SK-N-SH (cell line): ENCODE measurements at regions not wholly inside any gene's neighbourhood (a gene's known extent, or its start where the extent isn't known, plus 50 kb on each side); places are given as distances from the start of the nearest gene placed in this dataset.

Experiments used
- CTCF ChIA-PET: fragments of 300-600, 350-600 bp; formaldehyde crosslinking; extraction: SDS; loops from one replicate; lab custom pipeline; 2021; lab: Yijun Ruan, JAX
- POLR2A ChIA-PET: fragments of 350-600 bp; sonication (Branson Sonifier 250); formaldehyde crosslinking; extraction: SDS; loops from one replicate; lab custom pipeline; 2020; ENCODE audit warnings: antibody characterized with exemption, inconsistent platforms; lab: Yijun Ruan, JAX
- DNase-seq: peaks from one replicate; pipeline ENCODE4 v3.0.0; 2012
- H2AFZ ChIP-seq: fragments of 200-600 bp; sonication (generic); 2 replicates; pipeline ENCODE4 v1.8.1; 2016; ENCODE audit warnings: antibody characterized with exemption, mild to moderate bottlenecking, low read depth
- H3F3A ChIP-seq: fragments of 200-600 bp; sonication (generic); replicated peaks from 2 replicates; pipeline ENCODE3; 2016; ENCODE audit warnings: antibody characterized with exemption, mild to moderate bottlenecking; ENCODE audit not compliant: insufficient read depth
- H3K27ac ChIP-seq, 2 experiments: fragments of 200-500 bp in 1 of 2; fragments of 200-600 bp in 1 of 2; sonication (Bioruptor generic) in 1 of 2; sonication (generic), shearing (Covaris generic) in 1 of 2; 2 replicates each; pipeline versions ENCODE4 v1.5.1 to v1.6.1; 2014 to 2016; ENCODE audit warnings: low read depth in 2 of 2, inconsistent platforms in 1 of 2, low read length in 1 of 2, mild to moderate bottlenecking in 1 of 2, mixed read lengths in 1 of 2
- H3K27me3 ChIP-seq: fragments of 200-600 bp; sonication (generic), shearing (Covaris generic); 2 replicates; pipeline ENCODE4 v1.6.1; 2016; ENCODE audit warnings: mixed run types; ENCODE audit not compliant: insufficient read depth
- H3K36me3 ChIP-seq, 2 experiments: fragments of 200-500 bp in 1 of 2; fragments of 200-600 bp in 1 of 2; sonication (Bioruptor generic) in 1 of 2; sonication (generic) in 1 of 2; replicated peaks in 1 of 2; 2 replicates each; pipeline versions ENCODE3 to v1.5.1; 2014 to 2016; ENCODE audit warnings: low read length in 1 of 2, mild to moderate bottlenecking in 1 of 2; ENCODE audit not compliant: insufficient read depth in 2 of 2, control insufficient read depth in 1 of 2
- H3K4me1 ChIP-seq, 2 experiments: fragments of 200-500 bp in 1 of 2; fragments of 200-600 bp in 1 of 2; sonication (Bioruptor generic) in 1 of 2; sonication (generic), shearing (Covaris generic) in 1 of 2; 2 replicates each; pipeline versions ENCODE4 v1.5.1 to v1.6.1; 2014 to 2016; ENCODE audit warnings: low read depth in 1 of 2, low read length in 1 of 2, mixed run types in 1 of 2; ENCODE audit not compliant: insufficient read depth in 2 of 2, control insufficient read depth in 1 of 2
- H3K4me2 ChIP-seq: fragments of 200-600 bp; sonication (generic), shearing (Covaris generic); 2 replicates; pipeline ENCODE4 v1.6.1; 2017; ENCODE audit warnings: mixed run types
- H3K4me3 ChIP-seq, 2 experiments: fragments of 200-500 bp in 1 of 2; fragments of 200-600 bp in 1 of 2; sonication (Bioruptor generic) in 1 of 2; sonication (generic), shearing (Covaris generic) in 1 of 2; 2 replicates each; pipeline versions ENCODE4 v1.5.1 to v1.8.1; 2014 to 2016; ENCODE audit warnings: low read depth in 2 of 2, inconsistent platforms in 1 of 2, low read length in 1 of 2, mild to moderate bottlenecking in 1 of 2, mixed read lengths in 1 of 2, moderate library complexity in 1 of 2
- H3K79me2 ChIP-seq: fragments of 200-600 bp; sonication (generic); 2 replicates; pipeline ENCODE4 v1.8.1; 2017; ENCODE audit warnings: mild to moderate bottlenecking; ENCODE audit not compliant: insufficient read depth
- H3K9ac ChIP-seq: fragments of 200-600 bp; sonication (generic); 2 replicates; pipeline ENCODE4 v1.6.1; 2017; ENCODE audit warnings: mixed run types
- H3K9me2 ChIP-seq: fragments of 200-600 bp; sonication (generic); 2 replicates; pipeline ENCODE4 v1.6.1; 2017; ENCODE audit warnings: mixed run types
- H3K9me3 ChIP-seq: fragments of 200-600 bp; sonication (generic); 2 replicates; pipeline ENCODE4 v1.6.1; 2017; ENCODE audit warnings: mixed run types, mild to moderate bottlenecking, moderate library complexity
- H4K20me1 ChIP-seq: fragments of 200-600 bp; sonication (generic); 2 replicates; pipeline ENCODE4 v1.6.1; 2017; ENCODE audit warnings: mild to moderate bottlenecking, mixed run types; ENCODE audit not compliant: insufficient read depth
- ELF1 ChIP-seq: IDR thresholded peaks from 2 replicates; pipeline ENCODE4 v1.4.0; 2012
- EZH2phosphoT487 ChIP-seq: fragments of 200-600 bp; sonication (generic); IDR thresholded peaks from 2 replicates; pipeline ENCODE4 v1.6.1; 2017; ENCODE audit warnings: low read depth, mixed run types, mild to moderate bottlenecking, antibody characterized with exemption, moderate library complexity, borderline replicate concordance
- FOSL2 ChIP-seq: IDR thresholded peaks from 2 replicates; pipeline ENCODE4 v1.4.0; 2012; ENCODE audit warnings: low read depth, mild to moderate bottlenecking, moderate library complexity, borderline replicate concordance
- FOXM1 ChIP-seq: IDR thresholded peaks from 2 replicates; pipeline ENCODE4 v1.4.0; 2012; ENCODE audit warnings: low read depth, mild to moderate bottlenecking
- GABPA ChIP-seq: IDR thresholded peaks from 2 replicates; pipeline ENCODE4 v1.4.0; 2012; ENCODE audit warnings: low read depth, mild to moderate bottlenecking
- GATA2 ChIP-seq: sonication (generic); formaldehyde crosslinking; IDR thresholded peaks from 2 replicates; pipeline ENCODE4 v1.5.0; 2020; ENCODE audit warnings: mild to moderate bottlenecking, missing genetic modification reagents
- JUND ChIP-seq: IDR thresholded peaks from 2 replicates; pipeline ENCODE4 v1.4.0; 2012
- NFIC ChIP-seq: IDR thresholded peaks from 2 replicates; pipeline ENCODE4 v1.4.0; 2012; ENCODE audit warnings: borderline replicate concordance
- RAD21 ChIP-seq: IDR thresholded peaks from 2 replicates; pipeline ENCODE4 v1.6.1; 2012; ENCODE audit warnings: mild to moderate bottlenecking, low read length
- RXRA ChIP-seq: IDR thresholded peaks from 2 replicates; pipeline ENCODE4 v1.4.0; 2012; ENCODE audit warnings: low read depth, mild to moderate bottlenecking, borderline replicate concordance
- SIN3A ChIP-seq: IDR thresholded peaks from 2 replicates; pipeline ENCODE4 v1.6.1; 2012; ENCODE audit warnings: low read depth, mild to moderate bottlenecking, low read length, moderate library complexity, borderline replicate concordance
- TCF12 ChIP-seq: IDR thresholded peaks from 2 replicates; pipeline ENCODE4 v1.4.0; 2012
- TEAD4 ChIP-seq: IDR thresholded peaks from 2 replicates; pipeline ENCODE4 v1.4.0; 2012; ENCODE audit warnings: mild to moderate bottlenecking, borderline replicate concordance; ENCODE audit not compliant: insufficient read depth
- WGBS: methylation state at CpG from one replicate; pipeline ENCODE4 v1.1.6; 2017; ENCODE audit warnings: low lambda C conversion rate; 5-methylcytosine and 5-hydroxymethylcytosine counted together
- TF ChIP-seq, protein P1 (sequence below): IDR thresholded peaks from 2 replicates; pipeline ENCODE4 v1.4.0; 2012; ENCODE audit warnings: low read depth, borderline replicate concordance
- TF ChIP-seq, protein P2 (sequence below): IDR thresholded peaks from 2 replicates; pipeline ENCODE4 v1.4.0; 2012; ENCODE audit warnings: low read depth
- TF ChIP-seq, protein P3 (sequence below): fragments of 150-350 bp; IDR thresholded peaks from 2 replicates; pipeline ENCODE4 v1.6.1; 2016; ENCODE audit warnings: mild to moderate bottlenecking, low read depth, low read length
- TF ChIP-seq, protein P4 (sequence below): fragments of 150-350 bp; IDR thresholded peaks from 2 replicates; pipeline ENCODE4 v1.6.1; 2017; ENCODE audit warnings: antibody characterized with exemption, low read length, low read depth, borderline replicate concordance

DNA sequence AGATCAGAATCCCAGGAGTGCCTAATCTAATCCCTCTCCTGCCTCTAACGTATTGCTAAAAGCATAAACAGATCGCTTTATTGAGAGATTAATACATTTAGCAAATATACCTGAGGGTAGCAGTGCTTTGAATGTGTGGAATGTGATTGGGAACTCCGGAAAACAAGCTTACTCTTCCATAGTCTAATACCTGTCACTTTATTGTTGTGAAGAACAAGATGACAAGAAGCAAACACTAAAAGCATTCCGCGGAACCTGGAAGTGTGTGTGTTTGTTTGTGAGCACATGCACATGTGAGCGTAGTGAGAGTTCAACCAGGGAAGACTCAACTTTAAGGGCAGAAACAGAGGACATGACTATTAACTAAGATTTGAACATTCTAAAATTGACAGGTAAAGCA lies 265.0 kb upstream of the GJE1 start:
- ChIA-PET POLR2A (no interaction called here), CTCF (no interaction called here)
- no peaks in the 10 kb centered on the region for H4K20me1 ChIP-seq
- H3F3A ChIP-seq = peaks cover 3% of the 10 kb centered on the region
- H3K79me2 ChIP-seq = no peaks in the 10 kb centered on the region
- H3K27me3 ChIP-seq = no peaks in the 10 kb centered on the region
- no peaks in the 10 kb centered on the region for H3K9me2 ChIP-seq
- 0 out of 4 replicates have a peak, but pooled peaks cover 0 to 5% of the 10 kb centered on the region in 2 experiments for H3K4me1 ChIP-seq
- no peak overlapping the region for H3K4me3 ChIP-seq
- no peak for DNase-seq
- H3K27ac ChIP-seq = no peak overlapping the region
- no peaks in the 10 kb centered on the region for H3K9me3 ChIP-seq
- no peak overlapping the region for H2AFZ ChIP-seq
- H3K4me2 ChIP-seq = no peak overlapping the region
- H3K9ac ChIP-seq = no peak overlapping the region
- 34% methylated on average over 6 of the region's 6 CpGs for WGBS
- H3K36me3 ChIP-seq = peaks cover 0 to 6% of the 10 kb centered on the region in 2 experiments
- no peak for TF ChIP-seq GABPA
- TF ChIP-seq TCF12 = no peak
- TF ChIP-seq JUND = no peak
- TF ChIP-seq EZH2phosphoT487 = no peak
- no peak for TF ChIP-seq SIN3A
- no peak for TF ChIP-seq FOXM1
- no peak for TF ChIP-seq GATA2 (CRISPR knock-in tag)
- TF ChIP-seq, protein P1, sequence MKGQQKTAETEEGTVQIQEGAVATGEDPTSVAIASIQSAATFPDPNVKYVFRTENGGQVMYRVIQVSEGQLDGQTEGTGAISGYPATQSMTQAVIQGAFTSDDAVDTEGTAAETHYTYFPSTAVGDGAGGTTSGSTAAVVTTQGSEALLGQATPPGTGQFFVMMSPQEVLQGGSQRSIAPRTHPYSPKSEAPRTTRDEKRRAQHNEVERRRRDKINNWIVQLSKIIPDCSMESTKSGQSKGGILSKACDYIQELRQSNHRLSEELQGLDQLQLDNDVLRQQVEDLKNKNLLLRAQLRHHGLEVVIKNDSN = no peak
- TF ChIP-seq RXRA = no peak
- TF ChIP-seq, protein P2, sequence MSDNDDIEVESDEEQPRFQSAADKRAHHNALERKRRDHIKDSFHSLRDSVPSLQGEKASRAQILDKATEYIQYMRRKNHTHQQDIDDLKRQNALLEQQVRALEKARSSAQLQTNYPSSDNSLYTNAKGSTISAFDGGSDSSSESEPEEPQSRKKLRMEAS = no peak
- TF ChIP-seq FOSL2 = no peak
- TF ChIP-seq ELF1 = no peak
- TF ChIP-seq, protein P3, sequence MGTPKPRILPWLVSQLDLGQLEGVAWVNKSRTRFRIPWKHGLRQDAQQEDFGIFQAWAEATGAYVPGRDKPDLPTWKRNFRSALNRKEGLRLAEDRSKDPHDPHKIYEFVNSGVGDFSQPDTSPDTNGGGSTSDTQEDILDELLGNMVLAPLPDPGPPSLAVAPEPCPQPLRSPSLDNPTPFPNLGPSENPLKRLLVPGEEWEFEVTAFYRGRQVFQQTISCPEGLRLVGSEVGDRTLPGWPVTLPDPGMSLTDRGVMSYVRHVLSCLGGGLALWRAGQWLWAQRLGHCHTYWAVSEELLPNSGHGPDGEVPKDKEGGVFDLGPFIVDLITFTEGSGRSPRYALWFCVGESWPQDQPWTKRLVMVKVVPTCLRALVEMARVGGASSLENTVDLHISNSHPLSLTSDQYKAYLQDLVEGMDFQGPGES = no peak

DNA sequence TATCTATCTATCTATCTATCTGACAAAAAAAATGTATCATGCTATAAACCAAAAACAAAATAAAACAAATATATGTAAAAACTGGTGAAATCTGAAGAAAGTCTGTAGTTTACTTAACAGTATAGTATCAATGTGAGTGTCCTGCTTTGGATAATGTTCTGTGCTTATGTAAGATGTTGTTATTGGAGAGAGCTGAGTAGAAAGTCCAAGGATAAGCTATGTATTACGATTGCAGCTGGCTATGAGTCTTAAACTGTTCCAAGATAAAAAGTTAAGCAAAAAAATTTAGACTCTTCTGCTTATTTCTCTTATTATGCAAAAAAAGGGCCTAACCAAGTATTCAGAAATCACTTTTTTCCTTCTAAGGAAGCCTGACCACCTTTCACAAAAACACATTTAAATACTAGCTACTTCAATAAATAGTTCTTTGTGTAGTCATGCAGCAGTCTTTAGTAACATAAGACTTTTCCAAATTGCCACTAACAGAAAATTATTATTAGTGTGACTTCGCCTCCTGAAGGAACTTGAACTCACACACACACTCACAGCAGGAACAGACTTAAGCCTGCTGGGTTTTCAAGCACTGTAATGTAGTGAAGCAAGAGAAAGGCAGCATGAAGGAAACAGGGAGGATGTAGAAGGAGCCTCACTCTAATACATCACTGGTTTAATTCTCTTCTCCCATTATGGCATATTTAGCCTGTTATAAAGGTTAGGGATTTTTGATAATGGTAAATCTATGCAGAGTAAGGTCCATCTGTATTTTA lies 265.8 kb upstream of the GJE1 start:
- ChIA-PET CTCF (no interaction called here), POLR2A (no interaction called here)
- Histone ChIP-seq H3K4me2 (no peak overlapping the region), H3K27me3 (no peaks in the 10 kb centered on the region), H3K36me3 (peaks cover 0 to 1% of the 10 kb centered on the region in 2 experiments), H3K9me3 (no peaks in the 10 kb centered on the region), H4K20me1 (no peaks in the 10 kb centered on the region), H3K27ac (no peak overlapping the region), H3K9me2 (no peaks in the 10 kb centered on the region), H3K4me1 (0 out of 4 replicates have a peak, but pooled peaks cover 0 to 5% of the 10 kb centered on the region in 2 experiments), H2AFZ (no peak overlapping the region), H3K4me3 (no peak overlapping the region), H3K79me2 (no peaks in the 10 kb centered on the region), H3F3A (peaks cover under 1% of the 10 kb centered on the region), H3K9ac (no peak overlapping the region)
- WGBS = 39% methylated on average over 2 of the region's 2 CpGs
- no peak for DNase-seq
- no peak for TF ChIP-seq TEAD4
- no peak for TF ChIP-seq NFIC
- TF ChIP-seq, protein P4, sequence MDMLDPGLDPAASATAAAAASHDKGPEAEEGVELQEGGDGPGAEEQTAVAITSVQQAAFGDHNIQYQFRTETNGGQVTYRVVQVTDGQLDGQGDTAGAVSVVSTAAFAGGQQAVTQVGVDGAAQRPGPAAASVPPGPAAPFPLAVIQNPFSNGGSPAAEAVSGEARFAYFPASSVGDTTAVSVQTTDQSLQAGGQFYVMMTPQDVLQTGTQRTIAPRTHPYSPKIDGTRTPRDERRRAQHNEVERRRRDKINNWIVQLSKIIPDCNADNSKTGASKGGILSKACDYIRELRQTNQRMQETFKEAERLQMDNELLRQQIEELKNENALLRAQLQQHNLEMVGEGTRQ = no peak
- no peak for TF ChIP-seq GABPA
- TF ChIP-seq RAD21 = no peak
- TF ChIP-seq JUND = no peak
- no peak for TF ChIP-seq RXRA
- no peak for TF ChIP-seq ELF1
